ENCODE measurements at regions not wholly inside any gene's neighbourhood (a gene's known extent, or its start where the extent isn't known, plus 50 kb on each side); places are given as distances from the start of the nearest gene placed in this dataset.

- TF ChIP-seq CTCF (IDR thresholded peaks at IDR 0.05; ENCODE audit: unreplicated experiment) = no peak
Observed at GRCh38 chr11:129734654-129735053, 81.0 kb upstream of the TMEM45B start.

GRCh38 chr11:129737831-129738230 is 77.8 kb upstream of the TMEM45B start:
- no peak for DNase-seq (ENCODE audit: unreplicated experiment)
- Mint-ChIP-seq H3K36me3 (ENCODE audit: insufficient read depth, unreplicated experiment) (no peaks in the 10 kb centered on the region), H3K27ac (ENCODE audit: low read depth, unreplicated experiment) (no peak overlapping the region), H3K4me1 (ENCODE audit: insufficient read depth, unreplicated experiment) (peaks cover 13% of the 10 kb centered on the region), H3K27me3 (ENCODE audit: insufficient read depth, unreplicated experiment) (peaks cover 13% of the 10 kb centered on the region), H3K4me3 (ENCODE audit: unreplicated experiment) (no peak overlapping the region), H3K9me3 (ENCODE audit: unreplicated experiment) (no peaks in the 10 kb centered on the region)
- BruUV-seq (replicated peaks) = no TSS peak
- no peak for TF ChIP-seq CTCF (IDR thresholded peaks at IDR 0.05; ENCODE audit: unreplicated experiment)
- ChIA-PET POLR2A (no interaction called here), CTCF (interaction anchor here (1.5 to 1.7 kb wide), 2 partner anchors 12 to 373 kb away, joined by 4 to 6 read pairs; no protein-coding TSS in a partner anchor)
- intact Hi-C loops (cut with micrococcal nuclease) = no loop called here

More at GRCh38 chr11:129734654-129735053, 81.0 kb upstream of the TMEM45B start:
- Mint-ChIP-seq H3K4me1 (ENCODE audit: insufficient read depth, unreplicated experiment) (peaks cover 29% of the 10 kb centered on the region), H3K36me3 (ENCODE audit: insufficient read depth, unreplicated experiment) (no peaks in the 10 kb centered on the region), H3K9me3 (ENCODE audit: unreplicated experiment) (no peaks in the 10 kb centered on the region), H3K27ac (ENCODE audit: low read depth, unreplicated experiment) (no peak overlapping the region), H3K4me3 (ENCODE audit: unreplicated experiment) (no peak overlapping the region), H3K27me3 (ENCODE audit: insufficient read depth, unreplicated experiment) (peaks cover 13% of the 10 kb centered on the region)
- CTCF ChIA-PET = interaction anchor here (0.7 to 1.1 kb wide), 2 partner anchors 16 to 342 kb away, joined by 3 to 4 read pairs; no protein-coding TSS in a partner anchor
- intact Hi-C loops (cut with micrococcal nuclease) = no loop called here
- no TSS peak for BruUV-seq (replicated peaks)
- POLR2A ChIA-PET = no interaction called here
- no peak for DNase-seq (ENCODE audit: unreplicated experiment)

GRCh38 chr11:129738242-129738641 is 77.4 kb upstream of the TMEM45B start:
- no peaks in the 10 kb centered on the region for H3K9me3 Mint-ChIP-seq (ENCODE audit: unreplicated experiment)
- intact Hi-C loops (cut with micrococcal nuclease) = no loop called here
- TF ChIP-seq CTCF (IDR thresholded peaks at IDR 0.05; ENCODE audit: unreplicated experiment) = no peak
- H3K4me3 Mint-ChIP-seq (ENCODE audit: unreplicated experiment) = no peak overlapping the region
- no TSS peak for BruUV-seq (replicated peaks)
- CTCF ChIA-PET = interaction anchor here (0.8 to 1.7 kb wide), 5 partner anchors 12 to 375 kb away, joined by 3 to 13 read pairs (median 4); no protein-coding TSS in a partner anchor
- POLR2A ChIA-PET = no interaction called here
- DNase-seq (ENCODE audit: unreplicated experiment) = no peak
- peaks cover 12% of the 10 kb centered on the region for H3K27me3 Mint-ChIP-seq (ENCODE audit: insufficient read depth, unreplicated experiment)
- H3K4me1 Mint-ChIP-seq (ENCODE audit: insufficient read depth, unreplicated experiment) = peaks cover 13% of the 10 kb centered on the region
- H3K36me3 Mint-ChIP-seq (ENCODE audit: insufficient read depth, unreplicated experiment) = no peaks in the 10 kb centered on the region
- H3K27ac Mint-ChIP-seq (ENCODE audit: low read depth, unreplicated experiment) = no peak overlapping the region

GRCh38 chr11:129739339-129739738 is 76.3 kb upstream of the TMEM45B start:
- POLR2A ChIA-PET = interaction anchor here (0.8 kb wide), 1 partner anchor 373 kb away, joined by 3 read pairs; no protein-coding TSS in a partner anchor
- DNase-seq (ENCODE audit: unreplicated experiment) = no peak
- Mint-ChIP-seq H3K27me3 (ENCODE audit: insufficient read depth, unreplicated experiment) (peaks cover 1% of the 10 kb centered on the region), H3K9me3 (ENCODE audit: unreplicated experiment) (no peaks in the 10 kb centered on the region), H3K4me1 (ENCODE audit: insufficient read depth, unreplicated experiment) (peaks cover 13% of the 10 kb centered on the region), H3K4me3 (ENCODE audit: unreplicated experiment) (no peak overlapping the region), H3K27ac (ENCODE audit: low read depth, unreplicated experiment) (no peak overlapping the region), H3K36me3 (ENCODE audit: insufficient read depth, unreplicated experiment) (no peaks in the 10 kb centered on the region)
- TF ChIP-seq CTCF (IDR thresholded peaks at IDR 0.05; ENCODE audit: unreplicated experiment) = no peak
- no TSS peak for BruUV-seq (replicated peaks)
- CTCF ChIA-PET = interaction anchor here (0.7 to 1.7 kb wide), 7 partner anchors 11 to 381 kb away, joined by 3 to 13 read pairs (median 4); no protein-coding TSS in a partner anchor
- intact Hi-C loops (cut with micrococcal nuclease) = no loop called here

All from MCF 10A (cell line).